Keratinocyte (primary cell): ENCODE measurements at regions not wholly inside any gene's neighbourhood (a gene's known extent, or its start where the extent isn't known, plus 50 kb on each side); places are given as distances from the start of the nearest gene placed in this dataset.

Experiments used
- EZH2 ChIP-seq: IDR thresholded peaks from one replicate; pipeline ENCODE4 v1.6.1; 2012; ENCODE audit warnings: inconsistent platforms, mild to moderate bottlenecking, low read length, moderate library complexity
- TF ChIP-seq, protein P1 (sequence below), 3 experiments: IDR thresholded peaks in 1 of 3; conservative IDR thresholded peaks in 1 of 3; optimal IDR thresholded peaks in 1 of 3; 2 replicates in 2 of 3; 3 replicates in 1 of 3; pipeline versions ENCODE3 to v1.5.1; 2011; ENCODE audit warnings: low read length in 3 of 3, mild to moderate bottlenecking in 3 of 3, moderate library complexity in 2 of 3, control low read depth in 1 of 3, inconsistent platforms in 1 of 3; ENCODE audit not compliant: insufficient read depth in 2 of 3; ENCODE audit errors: extremely low read depth in 1 of 3

DNA sequence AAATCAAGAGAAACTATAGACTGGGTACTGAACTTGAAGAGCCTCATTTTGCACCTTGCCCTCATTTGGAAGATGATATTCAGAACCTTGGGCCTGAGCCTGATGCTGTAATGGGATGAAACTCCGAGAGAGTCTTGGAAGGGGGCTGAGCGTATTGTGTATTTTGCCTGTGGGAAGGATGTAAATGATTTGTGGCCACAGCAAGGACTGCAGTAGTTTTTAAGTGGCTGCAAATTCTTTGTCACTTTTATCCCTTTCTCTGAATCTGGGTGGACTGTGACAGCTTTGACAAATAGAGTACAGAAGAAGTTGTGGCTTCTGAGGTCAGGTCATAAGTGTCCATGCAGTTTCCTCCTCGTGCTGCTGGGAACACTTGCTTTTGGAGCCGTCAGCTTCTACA, 221.2 kb downstream of the ADRA2A start:
- TF ChIP-seq, protein P1, sequence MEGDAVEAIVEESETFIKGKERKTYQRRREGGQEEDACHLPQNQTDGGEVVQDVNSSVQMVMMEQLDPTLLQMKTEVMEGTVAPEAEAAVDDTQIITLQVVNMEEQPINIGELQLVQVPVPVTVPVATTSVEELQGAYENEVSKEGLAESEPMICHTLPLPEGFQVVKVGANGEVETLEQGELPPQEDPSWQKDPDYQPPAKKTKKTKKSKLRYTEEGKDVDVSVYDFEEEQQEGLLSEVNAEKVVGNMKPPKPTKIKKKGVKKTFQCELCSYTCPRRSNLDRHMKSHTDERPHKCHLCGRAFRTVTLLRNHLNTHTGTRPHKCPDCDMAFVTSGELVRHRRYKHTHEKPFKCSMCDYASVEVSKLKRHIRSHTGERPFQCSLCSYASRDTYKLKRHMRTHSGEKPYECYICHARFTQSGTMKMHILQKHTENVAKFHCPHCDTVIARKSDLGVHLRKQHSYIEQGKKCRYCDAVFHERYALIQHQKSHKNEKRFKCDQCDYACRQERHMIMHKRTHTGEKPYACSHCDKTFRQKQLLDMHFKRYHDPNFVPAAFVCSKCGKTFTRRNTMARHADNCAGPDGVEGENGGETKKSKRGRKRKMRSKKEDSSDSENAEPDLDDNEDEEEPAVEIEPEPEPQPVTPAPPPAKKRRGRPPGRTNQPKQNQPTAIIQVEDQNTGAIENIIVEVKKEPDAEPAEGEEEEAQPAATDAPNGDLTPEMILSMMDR (optimal IDR thresholded peaks at IDR 0.05 in 1 of 3, IDR thresholded peaks at IDR 0.05 in 1 of 3, conservative IDR thresholded peaks at IDR 0.05 in 1 of 3; ENCODE audit: extremely low read depth in 1 of 3, insufficient read depth in 2 of 3, low read length in 3 of 3): no peak
- no peak for TF ChIP-seq EZH2
